ENCODE measurements at regions not wholly inside any gene's neighbourhood (a gene's known extent, or its start where the extent isn't known, plus 50 kb on each side); places are given as distances from the start of the nearest gene placed in this dataset.
"Not testable (repeated sequence)": the region's sequence is repeated elsewhere in the genome, so short reads cannot be mapped to it uniquely, and the experiment has no call there.

DNA sequence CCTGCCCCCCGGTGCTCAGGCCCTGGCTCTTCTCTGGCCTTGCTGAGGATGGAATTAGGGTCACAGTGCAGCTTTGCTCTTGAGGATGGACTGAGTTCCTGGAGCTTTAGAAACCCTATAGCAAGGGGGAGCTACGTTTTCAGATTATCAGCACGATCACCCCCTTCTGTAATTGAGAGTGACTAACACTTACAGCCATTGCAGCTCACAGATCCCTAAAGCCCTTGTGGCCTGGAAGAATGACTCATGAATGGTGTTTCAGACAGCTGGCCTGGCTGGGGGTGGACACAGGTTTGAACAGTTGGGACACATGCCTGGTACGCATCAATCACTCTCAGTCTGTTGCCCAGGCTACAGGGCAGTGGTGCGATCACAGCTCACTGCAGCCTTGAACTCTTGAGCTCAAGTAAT is 79.7 kb upstream of the IGFBP5 start:
- DNase-seq (ENCODE audit: low spot score): no peak

DNA sequence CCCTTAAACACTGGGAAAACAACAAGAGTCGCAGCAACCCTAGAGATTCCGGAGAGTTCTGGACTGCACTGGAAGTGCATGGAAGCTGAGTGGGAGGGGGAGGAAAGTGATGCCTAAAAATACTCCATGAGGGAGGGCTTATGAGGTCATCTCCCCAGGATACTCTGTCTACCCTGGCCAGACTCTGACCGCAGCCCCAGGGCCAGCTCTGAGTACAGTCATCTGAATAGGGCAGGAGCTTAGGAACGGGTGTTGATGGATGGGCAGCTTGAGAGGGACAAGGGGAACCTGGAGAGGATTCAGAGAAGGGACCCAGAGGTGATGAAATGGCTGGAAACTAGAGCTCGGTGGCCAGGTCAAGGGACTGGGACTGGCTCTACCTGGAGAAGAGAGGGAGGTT is 79.3 kb upstream of the IGFBP5 start:
- no peak for DNase-seq (ENCODE audit: low spot score)

DNA sequence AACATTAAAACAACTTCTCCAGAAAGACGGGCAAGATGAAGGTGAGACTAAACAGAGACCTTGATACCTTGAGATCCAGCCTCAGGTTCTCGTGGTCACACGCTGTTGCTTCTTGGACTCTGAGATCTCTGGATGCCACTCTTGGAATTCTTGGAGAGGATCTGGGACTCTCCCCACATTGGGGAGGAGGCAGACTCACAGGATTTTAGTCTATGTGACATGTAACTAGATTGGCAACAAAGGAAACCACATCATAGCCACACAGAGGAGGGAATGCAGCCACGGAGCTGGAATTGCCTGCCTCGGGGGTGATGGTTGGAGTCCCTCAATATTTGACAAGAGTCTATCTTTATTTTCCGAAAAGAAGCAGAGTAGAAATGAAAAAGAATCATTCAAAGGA is 78.8 kb upstream of the IGFBP5 start:
- no peak for DNase-seq (ENCODE audit: low spot score)

DNA sequence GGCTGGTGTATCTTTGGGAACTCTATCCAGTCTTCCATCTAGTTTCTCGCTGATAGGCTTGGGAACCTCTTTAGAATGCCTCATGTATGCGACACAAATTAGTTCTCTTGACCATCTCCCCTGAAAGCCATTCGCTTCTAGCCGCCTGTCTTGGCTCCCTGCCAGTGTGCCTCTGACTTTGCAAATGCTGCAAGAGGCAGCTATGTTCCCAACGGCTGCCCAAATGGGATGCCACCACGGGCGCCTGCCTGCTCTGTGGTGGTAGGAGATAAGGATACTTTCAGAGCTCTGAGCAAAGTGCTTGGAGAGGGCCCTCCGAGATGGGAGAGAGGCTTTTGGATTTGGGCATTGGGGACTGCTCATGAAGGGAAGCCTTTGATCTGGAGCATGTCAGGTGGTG is 77.7 kb upstream of the IGFBP5 start:
- peak; percentile 17 for DNase-seq (ENCODE audit: low spot score)

DNA sequence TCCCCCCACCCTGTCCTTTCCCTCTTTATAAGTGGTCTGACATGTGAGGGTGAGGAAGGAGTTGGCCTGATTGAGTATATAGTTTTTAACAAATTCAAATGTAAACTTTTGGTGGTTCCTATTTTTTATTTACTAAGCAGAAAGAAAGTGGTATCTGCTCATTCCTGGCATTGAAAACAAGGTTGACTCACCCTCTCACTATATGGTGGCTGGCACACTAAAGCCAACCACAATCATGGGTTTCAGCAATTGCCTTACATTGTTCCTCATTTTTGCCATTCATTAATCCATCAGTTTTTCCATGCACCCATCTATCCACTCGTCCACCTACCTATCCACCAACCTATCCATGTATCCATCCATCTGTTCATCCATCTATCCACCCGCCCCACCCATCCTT is 75.4 kb upstream of the IGFBP5 start:
- no peak for DNase-seq (ENCODE audit: low spot score)

DNA sequence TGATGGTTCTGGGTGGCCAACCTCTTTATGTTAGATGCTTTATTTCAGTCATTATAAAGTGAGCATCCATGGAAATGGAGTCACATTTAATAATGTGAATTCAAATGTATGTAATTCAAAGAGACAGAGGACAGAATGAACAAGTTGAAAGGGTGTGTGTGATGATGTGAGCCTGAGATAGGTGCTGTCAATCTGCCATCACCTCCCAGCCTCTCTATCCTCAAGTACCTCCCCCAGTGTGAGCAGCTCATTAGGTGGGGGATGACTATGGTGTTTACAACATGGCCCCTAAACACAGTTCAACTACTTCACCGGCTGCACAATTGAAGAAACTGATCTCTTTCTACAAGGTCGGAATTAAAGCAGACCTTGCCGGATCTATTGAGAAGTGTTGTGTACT is 74.7 kb upstream of the IGFBP5 start:
- no peak for DNase-seq (ENCODE audit: low spot score)

DNA sequence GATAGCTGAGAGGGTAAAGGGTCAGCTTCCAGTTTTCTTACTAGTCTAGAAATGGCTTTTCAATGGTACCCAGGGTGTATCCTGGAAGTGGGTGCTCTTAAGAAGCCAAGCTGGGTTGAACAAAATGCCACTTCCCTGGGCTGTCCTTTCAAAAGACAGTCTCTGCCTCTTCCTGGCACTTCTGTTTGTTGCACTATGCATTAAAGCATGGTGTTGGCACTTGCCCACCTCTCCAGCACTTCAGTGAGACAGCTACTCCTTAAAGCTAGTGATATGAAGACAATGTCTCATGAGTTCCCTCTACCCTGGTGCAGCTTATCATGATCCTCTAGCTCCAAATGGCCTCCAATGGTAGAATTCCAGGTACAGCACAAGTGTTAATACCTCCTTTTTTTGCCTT is 74.3 kb upstream of the IGFBP5 start:
- no peak for DNase-seq (ENCODE audit: low spot score)

DNA sequence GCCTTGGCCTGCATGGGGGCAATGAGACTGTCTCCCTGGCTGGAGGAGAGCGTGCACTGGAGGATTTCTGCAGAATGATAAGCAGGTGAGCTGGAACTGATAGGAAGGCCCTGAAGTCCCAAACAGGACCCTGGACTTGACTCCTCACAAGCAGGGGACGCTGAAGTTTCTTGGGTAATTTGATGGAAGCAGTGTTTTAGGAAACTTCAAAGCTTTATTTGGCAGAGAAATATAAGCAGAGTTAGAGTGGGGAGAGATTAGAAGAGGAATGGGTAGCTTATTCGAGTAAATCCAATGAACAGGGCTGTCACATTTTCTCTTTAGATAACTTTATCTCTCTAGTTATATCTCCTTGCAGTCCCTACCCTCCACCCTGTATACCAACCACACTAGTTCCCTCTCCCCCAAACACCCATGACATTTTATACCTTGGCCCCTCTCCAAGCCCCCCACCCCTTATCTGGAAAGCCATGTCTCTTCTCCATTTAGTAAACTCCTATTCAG is 73.6 kb upstream of the IGFBP5 start:
- no peak for DNase-seq (ENCODE audit: low spot score)

DNA sequence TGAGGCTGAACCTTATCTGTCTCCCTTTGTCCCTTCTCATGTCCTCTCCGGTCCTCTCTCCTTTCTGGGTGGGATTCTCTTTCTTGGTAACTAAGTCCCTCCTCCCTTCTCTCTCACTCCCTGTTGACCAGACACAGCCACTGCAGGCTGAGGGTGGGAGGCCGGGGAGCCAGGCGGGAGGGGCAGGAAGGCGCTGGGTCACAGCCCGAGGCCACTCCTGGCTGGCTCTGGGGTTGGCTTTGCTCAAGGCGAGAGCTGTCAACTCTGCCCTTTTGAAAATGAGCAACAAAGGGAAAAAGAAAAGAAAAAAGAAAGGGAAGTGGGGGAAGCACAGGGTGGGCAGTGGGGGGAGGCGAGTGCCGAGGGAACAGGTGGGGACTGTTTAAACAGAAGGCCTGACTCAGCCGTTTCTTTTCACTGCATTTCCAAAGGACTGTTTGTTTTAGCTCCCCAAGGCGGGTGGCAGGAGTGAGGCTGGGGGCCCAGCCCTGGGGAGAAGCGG is 70.5 kb upstream of the IGFBP5 start:
- DNase-seq (ENCODE audit: low spot score): no peak

DNA sequence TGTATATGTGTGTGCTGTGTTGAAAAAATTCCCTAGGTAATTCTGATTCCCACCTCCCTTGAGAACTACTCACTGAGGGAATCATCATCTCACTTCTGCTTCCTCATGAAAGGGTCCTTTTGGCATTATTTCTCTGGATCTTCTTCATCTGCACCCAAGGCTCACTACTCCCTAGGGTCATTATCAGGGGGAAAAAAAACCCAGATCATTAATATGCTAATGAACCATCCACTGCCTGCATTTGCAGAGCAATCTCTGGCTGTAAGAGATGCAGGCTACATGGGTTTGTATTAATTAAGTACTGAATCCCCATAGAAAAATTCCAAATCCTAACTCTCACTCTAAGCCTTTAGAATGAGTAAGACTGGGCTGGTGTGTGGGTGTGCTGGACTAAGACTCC is 68.0 kb upstream of the IGFBP5 start:
- no peak for DNase-seq (ENCODE audit: low spot score)

DNA sequence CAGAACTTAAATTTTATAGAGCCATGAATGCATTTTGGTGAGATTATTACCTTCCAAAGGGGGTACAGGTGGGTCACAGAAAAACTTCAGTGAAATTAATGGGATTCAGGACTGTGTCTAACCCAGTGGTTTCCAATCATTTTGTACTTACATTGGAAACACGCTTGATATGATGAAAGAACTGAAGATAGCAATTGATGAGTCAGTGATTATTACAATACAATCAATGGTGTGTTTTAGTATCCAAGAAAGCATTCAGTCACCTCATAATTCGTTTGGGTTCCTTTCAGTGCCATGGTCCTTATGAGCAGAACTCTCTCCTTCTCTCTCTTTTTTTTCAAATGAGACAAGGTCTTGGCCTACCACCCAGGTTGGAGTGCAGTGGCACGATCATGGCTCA is 66.5 kb upstream of the IGFBP5 start:
- DNase-seq (ENCODE audit: low spot score): no peak

DNA sequence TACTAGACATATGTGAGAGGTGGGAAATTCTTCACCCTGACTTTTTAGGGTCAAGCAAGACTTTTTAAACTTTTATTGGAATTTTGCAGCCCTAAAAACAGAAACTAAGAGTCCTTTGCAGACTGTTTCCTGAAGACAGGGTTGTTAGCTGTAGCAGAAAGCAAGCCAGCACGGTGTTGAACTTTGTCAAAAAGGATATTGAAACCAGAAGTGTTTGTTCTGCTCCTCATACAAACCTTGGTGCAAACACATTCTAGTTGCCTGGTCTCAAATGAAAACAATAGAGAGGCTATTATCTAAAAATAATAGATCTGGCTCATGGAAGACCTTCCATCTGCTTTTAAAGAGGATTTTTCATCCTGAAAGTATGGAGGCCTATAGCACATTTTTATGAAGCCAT is 65.8 kb upstream of the IGFBP5 start:
- DNase-seq (ENCODE audit: low spot score): no peak

DNA sequence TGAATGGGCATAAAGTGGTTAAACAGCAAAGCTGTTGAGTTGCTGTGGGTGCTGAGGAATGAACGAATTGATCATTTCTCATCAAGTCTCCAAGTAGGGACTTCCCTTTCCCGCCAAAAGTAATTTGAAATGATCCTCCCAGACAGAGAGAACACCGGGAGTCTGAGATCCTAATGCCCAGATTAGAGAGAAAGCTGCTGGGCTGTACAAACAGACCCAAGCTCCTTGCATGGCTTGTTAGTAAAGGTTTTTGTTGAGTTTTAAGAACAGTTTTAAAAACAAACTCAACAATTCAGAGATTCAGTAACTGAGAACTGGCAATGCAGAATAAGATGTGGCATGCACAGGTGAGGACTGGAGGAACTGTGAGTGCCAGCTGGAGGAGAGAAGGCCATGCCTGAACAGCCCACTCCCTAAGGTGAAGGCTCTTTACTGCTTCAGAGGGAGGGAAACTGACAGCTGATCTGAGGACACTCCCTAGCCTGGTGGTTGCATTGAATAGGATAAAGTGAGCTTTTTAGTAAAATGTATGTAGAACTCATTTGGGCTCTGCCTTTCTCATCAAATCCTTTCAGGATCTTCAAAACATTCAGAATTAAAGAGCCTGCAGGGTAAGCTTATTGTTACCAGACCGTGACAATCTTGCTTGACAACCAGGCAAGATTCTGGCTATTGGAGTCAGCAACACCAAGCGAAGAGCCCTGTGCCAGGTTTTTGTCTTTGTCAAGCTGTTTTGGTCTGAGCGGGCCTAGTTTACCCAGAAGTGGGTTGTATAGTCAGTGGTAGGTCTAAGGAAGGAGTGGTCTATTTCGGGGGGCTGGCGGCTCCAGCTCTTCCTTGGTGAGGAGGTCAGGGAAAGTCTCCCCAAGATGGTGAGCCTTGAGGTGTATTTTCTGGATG is 63.2 kb upstream of the IGFBP5 start:
- no peak for DNase-seq (ENCODE audit: low spot score)

DNA sequence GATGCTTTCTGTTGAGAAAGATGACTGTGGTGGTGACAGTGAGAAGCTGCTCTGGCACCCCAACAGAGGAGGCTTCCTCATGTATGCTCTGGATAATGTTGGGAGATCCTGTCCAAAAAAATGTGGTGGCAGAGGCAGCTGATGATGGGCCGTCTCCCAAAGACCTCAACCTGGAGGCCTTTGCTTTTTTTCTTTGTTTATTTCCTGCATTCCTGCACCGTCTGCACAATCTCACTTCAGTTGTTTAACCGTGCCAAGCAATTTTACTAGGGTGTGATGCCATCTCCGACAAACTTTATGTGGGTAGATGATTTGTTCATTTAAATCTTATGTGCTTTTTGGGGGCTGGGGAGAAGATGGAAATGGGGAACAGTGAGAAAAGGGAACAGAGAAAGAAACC is 62.2 kb upstream of the IGFBP5 start:
- no peak for DNase-seq (ENCODE audit: low spot score)

DNA sequence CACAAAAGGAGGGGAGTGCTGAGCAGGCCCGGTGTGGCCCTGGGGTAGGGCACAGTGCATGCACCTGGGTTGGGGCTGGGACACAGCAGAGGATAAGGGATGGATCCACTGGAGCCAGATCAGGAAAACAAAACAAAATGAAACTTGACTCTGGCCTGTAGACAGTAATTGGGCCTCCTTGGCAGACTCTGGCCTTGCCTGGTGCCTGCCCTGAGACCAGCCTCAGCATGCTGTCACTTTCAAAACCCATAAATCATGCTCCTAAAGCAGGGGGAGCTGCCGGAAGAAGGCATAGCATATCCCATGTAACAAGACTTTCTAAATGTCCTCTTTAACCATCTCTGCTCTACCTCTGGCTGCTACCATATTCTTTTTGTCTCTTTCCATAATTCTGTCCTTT is 61.1 kb upstream of the IGFBP5 start:
- no peak for DNase-seq (ENCODE audit: low spot score)

DNA sequence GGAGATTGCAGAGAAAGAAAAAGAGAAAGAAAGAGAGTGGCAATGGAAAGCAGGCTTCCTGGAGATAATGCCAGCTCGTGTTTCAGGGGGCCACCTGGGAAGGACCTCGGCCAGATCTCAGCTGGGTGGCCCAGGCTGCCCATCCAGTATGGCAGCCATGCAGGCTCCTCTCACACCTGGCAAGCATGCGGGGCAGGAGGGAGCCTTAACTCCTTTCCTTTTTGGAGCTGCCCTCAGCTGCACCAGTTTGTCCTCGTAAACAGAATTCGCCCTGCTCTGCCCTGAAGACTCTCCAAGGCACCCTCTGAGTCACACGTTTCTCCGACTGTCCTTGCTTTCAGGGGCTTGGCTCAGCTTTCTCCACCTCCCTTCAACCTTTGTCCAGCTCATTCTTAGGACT is 59.5 kb upstream of the IGFBP5 start:
- DNase-seq (ENCODE audit: low spot score): no peak

DNA sequence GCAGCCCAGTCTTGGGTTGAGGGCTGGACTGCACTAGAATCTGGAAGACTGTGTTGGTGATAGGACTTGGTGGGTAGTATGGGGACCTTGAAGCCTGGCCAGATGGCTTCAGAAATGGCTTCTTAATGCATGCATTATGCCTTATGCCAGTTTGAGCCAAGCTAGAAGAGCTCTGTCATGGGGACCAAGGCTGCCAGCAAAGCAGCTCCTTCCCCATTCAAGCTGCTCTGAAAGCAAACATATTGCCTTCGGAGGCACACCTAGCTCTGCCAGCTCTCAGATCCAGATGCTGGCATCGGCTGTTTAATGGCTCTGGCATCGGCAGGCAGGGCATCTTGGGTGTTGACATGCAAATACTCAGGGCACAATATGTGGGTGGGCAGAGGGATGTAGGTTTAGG is 59.0 kb upstream of the IGFBP5 start:
- no peak for DNase-seq (ENCODE audit: low spot score)

DNA sequence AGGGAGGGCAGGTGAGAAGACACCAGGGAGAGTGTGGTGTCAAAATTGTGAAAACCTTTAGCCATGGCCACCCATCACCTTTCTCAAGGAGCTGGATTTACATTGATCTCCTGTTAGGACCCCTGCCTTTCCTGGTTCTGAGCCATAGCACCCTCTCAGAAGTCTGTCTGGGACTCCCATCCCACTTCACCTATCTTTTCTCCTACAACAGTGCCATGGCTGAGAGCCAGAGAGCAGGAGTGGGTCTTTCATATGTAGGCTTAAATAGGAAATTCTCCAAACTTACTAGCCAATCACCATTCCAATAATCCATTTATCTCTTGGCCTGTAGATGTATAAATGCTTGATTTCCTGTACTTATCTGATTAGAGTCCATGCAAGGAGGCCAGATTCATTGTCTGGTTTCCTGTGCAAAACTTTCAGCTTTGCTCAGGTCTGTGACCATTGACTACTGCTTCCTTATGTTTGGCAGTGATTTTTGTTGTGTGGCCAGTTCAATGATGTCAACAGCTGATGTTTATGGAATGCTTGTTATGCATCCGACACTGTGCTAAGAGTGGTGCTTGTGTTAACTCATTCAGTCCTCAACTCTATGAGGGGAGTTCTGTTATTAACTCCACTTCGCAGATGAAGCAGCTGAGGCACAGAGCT is 57.6 kb upstream of the IGFBP5 start:
- DNase-seq (ENCODE audit: low spot score): no peak

DNA sequence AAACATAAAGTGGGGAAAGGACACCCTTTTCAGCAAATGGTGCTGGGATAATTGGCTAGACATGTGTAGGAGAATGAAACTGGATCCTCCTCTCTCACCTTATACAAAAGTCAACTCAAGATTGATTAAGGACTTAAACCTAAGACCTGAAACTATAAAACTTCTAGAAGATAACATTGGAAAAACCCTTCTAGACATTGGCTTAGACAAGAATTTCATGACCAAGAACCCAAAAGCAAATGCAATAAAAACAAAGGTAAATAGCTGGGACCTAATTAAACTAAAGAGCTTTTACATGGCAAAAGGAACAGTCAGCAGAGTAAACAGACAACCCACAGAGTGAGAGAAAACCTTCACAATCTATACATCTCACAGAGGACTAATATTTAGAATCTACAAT is 55.4 kb upstream of the IGFBP5 start:
- not testable (repeated sequence) for DNase-seq (ENCODE audit: low spot score)

DNA sequence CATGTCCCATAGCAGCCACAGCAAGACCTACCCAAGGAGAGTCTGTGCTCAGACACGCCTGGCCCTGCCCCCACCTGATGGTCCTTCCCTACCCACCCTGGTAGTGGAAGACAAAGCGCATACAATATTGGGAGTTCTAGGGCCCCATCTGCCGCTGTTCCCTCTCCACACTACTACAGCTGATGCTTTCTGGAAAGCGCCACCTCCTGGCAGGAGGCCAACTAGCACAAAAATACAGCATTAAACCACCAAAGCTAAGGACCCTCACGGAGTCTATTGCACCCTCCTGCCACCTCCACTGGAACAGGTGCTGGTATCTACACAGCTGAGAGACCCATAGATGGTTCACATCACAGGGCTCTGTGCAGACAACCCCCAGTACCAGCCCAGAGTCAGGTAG is 50.9 kb upstream of the IGFBP5 start:
- not testable (repeated sequence) for DNase-seq (ENCODE audit: low spot score)

DNA sequence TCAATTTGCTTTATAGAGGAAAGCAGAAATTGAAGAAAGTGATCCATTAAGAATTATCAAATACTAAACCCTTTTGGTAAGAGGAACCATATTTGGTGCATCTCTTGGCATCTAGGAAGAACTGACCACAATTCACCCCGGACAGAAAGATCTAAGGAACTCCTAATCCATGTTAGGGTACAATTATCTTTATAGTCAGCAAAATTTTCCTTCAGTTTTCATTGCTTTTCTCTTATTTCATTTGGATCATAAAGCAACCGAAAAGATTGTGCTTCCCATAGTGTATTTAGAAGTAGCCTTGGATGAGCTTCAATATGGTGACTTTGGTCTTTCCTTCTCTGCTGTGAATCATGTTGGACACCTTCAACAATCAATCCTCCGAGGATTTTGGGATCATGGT is 50.1 kb upstream of the IGFBP5 start:
- no peak for DNase-seq (ENCODE audit: low spot score)
